Omental fat pad (tissue), 3 donors: ENCODE measurements at regions not wholly inside any gene's neighbourhood (a gene's known extent, or its start where the extent isn't known, plus 50 kb on each side); places are given as distances from the start of the nearest gene placed in this dataset.

Experiments used
- ATAC-seq: fragments of 150-250 bp; one replicate; pipeline ENCODE4 v1.9.1; 2016; ENCODE audit warnings: mild to moderate bottlenecking, moderate library complexity; ENCODE audit not compliant: low FRiP score
- DNase-seq: peaks from one replicate; pipeline ENCODE4 v3.0.0-alpha.2; 2019; ENCODE audit warnings: low spot score
- CTCF ChIP-seq, 3 donors: fragments of 450-650 bp; IDR thresholded peaks; one replicate each; pipeline ENCODE4 v1.5.1; 2016 to 2017; ENCODE audit warnings: antibody characterized with exemption in 3 of 3, mild to moderate bottlenecking in 3 of 3, moderate library complexity in 2 of 3

- no peak for ATAC-seq
- TF ChIP-seq CTCF (IDR thresholded peaks at IDR 0.05): no peak
These were observed 201.8 kb upstream of the SLIT2 start for GRCh38 chr4:20049889-20050288.

GRCh38 chr4:20046931-20047677 lies 204.6 kb upstream of the SLIT2 start:
- DNase-seq (no peak), ATAC-seq (no peak)
- no peak for TF ChIP-seq CTCF (IDR thresholded peaks at IDR 0.05)

More at GRCh38 chr4:20049889-20050288, 201.8 kb upstream of the SLIT2 start:
- DNase-seq: no peak

GRCh38 chr4:20046179-20046578 lies 205.5 kb upstream of the SLIT2 start:
- no peak for ATAC-seq
- TF ChIP-seq CTCF (IDR thresholded peaks at IDR 0.05): no peak
- no peak for DNase-seq

DNA sequence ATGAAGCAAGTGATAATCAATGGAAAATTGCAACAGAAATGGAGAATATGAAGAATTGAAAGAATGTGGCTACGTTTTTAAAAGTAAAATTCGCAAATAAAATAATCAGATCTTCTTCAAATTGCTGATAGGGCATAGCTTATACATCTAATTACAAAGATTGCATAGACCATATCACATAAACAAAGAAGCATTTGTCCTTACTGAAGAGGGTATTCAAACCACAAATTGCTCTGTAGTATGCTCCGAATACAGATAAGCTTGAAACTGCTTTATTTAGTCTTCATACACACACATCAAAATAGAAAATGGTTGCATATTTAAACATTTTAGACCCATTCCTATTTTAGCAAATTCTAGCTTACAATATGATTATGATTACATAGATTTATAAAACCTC lies 206.7 kb upstream of the SLIT2 start:
- no peak for ATAC-seq
- no peak for TF ChIP-seq CTCF (IDR thresholded peaks at IDR 0.05)
- DNase-seq: no peak

GRCh38 chr4:20044502-20044911 lies 207.2 kb upstream of the SLIT2 start:
- peak; percentile 55 for ATAC-seq
- TF ChIP-seq CTCF (IDR thresholded peaks at IDR 0.05): no peak
- no peak for DNase-seq

- DNase-seq (no peak), ATAC-seq (no peak)
- no peak for TF ChIP-seq CTCF (IDR thresholded peaks at IDR 0.05)
These were observed 207.7 kb upstream of the SLIT2 start for GRCh38 chr4:20043991-20044390.

GRCh38 chr4:20042769-20043168 lies 208.9 kb upstream of the SLIT2 start:
- DNase-seq: no peak
- no peak for TF ChIP-seq CTCF (IDR thresholded peaks at IDR 0.05)
- ATAC-seq: no peak
